Middle frontal gyrus (tissue), 1 donor: ENCODE measurements at regions not wholly inside any gene's neighbourhood (a gene's known extent, or its start where the extent isn't known, plus 50 kb on each side); places are given as distances from the start of the nearest gene placed in this dataset.

Experiments
- DNase-seq: peaks from one replicate; pipeline ENCODE4 v3.0.0-alpha.2; 2015; ENCODE audit warnings: low spot score; ENCODE audit errors: extremely low spot score

GRCh38 chr11:70760416-70761020 lies 362.2 kb downstream of the CTTN start:
- no peak for DNase-seq

GRCh38 chr11:70761094-70761907 lies 363.0 kb downstream of the CTTN start:
- no peak for DNase-seq

- DNase-seq: no peak
Measured at GRCh38 chr11:70761908-70762337, 363.6 kb downstream of the CTTN start.

- DNase-seq: no peak
Measured at GRCh38 chr11:70762810-70763209, 364.5 kb downstream of the CTTN start.

- no peak for DNase-seq
Measured at GRCh38 chr11:70763606-70764005, 365.3 kb downstream of the CTTN start.

GRCh38 chr11:70764356-70764905 lies 366.1 kb downstream of the CTTN start:
- DNase-seq: no peak

GRCh38 chr11:70766901-70767300 lies 368.6 kb downstream of the CTTN start:
- DNase-seq: no peak

- no peak for DNase-seq
Measured at GRCh38 chr11:70768346-70769095, 370.2 kb downstream of the CTTN start.

GRCh38 chr11:70769106-70769505 lies 370.8 kb downstream of the CTTN start:
- DNase-seq: no peak

- no peak for DNase-seq
Measured at GRCh38 chr11:70769521-70769920, 371.2 kb downstream of the CTTN start.

GRCh38 chr11:70771099-70771885 lies 373.0 kb downstream of the CTTN start:
- no peak for DNase-seq

GRCh38 chr11:70772950-70773349 lies 374.6 kb downstream of the CTTN start:
- DNase-seq: no peak

- no peak for DNase-seq
Measured at GRCh38 chr11:70775386-70776075, 377.2 kb downstream of the CTTN start.

GRCh38 chr11:70776914-70777532 lies 378.7 kb downstream of the CTTN start:
- DNase-seq: no peak

- no peak for DNase-seq
Measured at GRCh38 chr11:70778883-70779282, 380.6 kb downstream of the CTTN start.

- no peak for DNase-seq
Measured at GRCh38 chr11:70779433-70780245, 381.3 kb downstream of the CTTN start.

GRCh38 chr11:70780246-70780535 lies 381.9 kb downstream of the CTTN start:
- DNase-seq: no peak

GRCh38 chr11:70782401-70782913 lies 384.1 kb downstream of the CTTN start:
- DNase-seq: no peak

GRCh38 chr11:70783356-70783755 lies 385.0 kb downstream of the CTTN start:
- no peak for DNase-seq
